H9 (cell line): ENCODE measurements at regions not wholly inside any gene's neighbourhood (a gene's known extent, or its start where the extent isn't known, plus 50 kb on each side); places are given as distances from the start of the nearest gene placed in this dataset.

Source experiments
- DNase-seq: peaks from one replicate; pipeline ENCODE4 v3.0.0-alpha.2; 2017
- H2AFZ ChIP-seq: one replicate; pipeline ENCODE4 v1.6.1; 2013; ENCODE audit warnings: mild to moderate bottlenecking, low read length, control low read depth, moderate library complexity
- H2AK5ac ChIP-seq: 2 replicates; pipeline ENCODE4 v1.6.1; 2013; ENCODE audit warnings: low read length, control low read depth, mixed read lengths; ENCODE audit not compliant: insufficient read length
- H2BK120ac ChIP-seq: one replicate; pipeline ENCODE4 v1.6.1; 2013; ENCODE audit warnings: low read depth, mild to moderate bottlenecking, low read length, control low read depth, inconsistent platforms; ENCODE audit not compliant: poor library complexity, severe bottlenecking
- H2BK12ac ChIP-seq: 2 replicates; pipeline ENCODE4 v1.6.1; 2013; ENCODE audit warnings: low read length, control low read depth, mixed read lengths, low read depth; ENCODE audit not compliant: insufficient read length
- H2BK15ac ChIP-seq: 2 replicates; pipeline ENCODE4 v1.6.1; 2013; ENCODE audit warnings: low read depth, low read length, control low read depth
- H2BK20ac ChIP-seq: one replicate; pipeline ENCODE4 v1.6.1; 2013; ENCODE audit warnings: low read depth, mild to moderate bottlenecking, low read length, control low read depth, inconsistent platforms; ENCODE audit not compliant: poor library complexity, severe bottlenecking
- H2BK5ac ChIP-seq: 2 replicates; pipeline ENCODE4 v1.6.1; 2013; ENCODE audit warnings: low read length, control low read depth, mixed read lengths; ENCODE audit not compliant: insufficient read length
- H3K14ac ChIP-seq: 2 replicates; pipeline ENCODE4 v1.6.1; 2013; ENCODE audit warnings: low read length, control low read depth; ENCODE audit not compliant: insufficient read depth
- H3K18ac ChIP-seq: 2 replicates; pipeline ENCODE4 v1.6.1; 2013; ENCODE audit warnings: low read depth, mild to moderate bottlenecking, mixed read lengths, low read length, control low read depth; ENCODE audit not compliant: insufficient read length
- H3K23ac ChIP-seq: 2 replicates; pipeline ENCODE4 v1.6.1; 2013; ENCODE audit warnings: low read length, control low read depth, mixed read lengths, low read depth; ENCODE audit not compliant: insufficient read length
- H3K23me2 ChIP-seq: 2 replicates; pipeline ENCODE4 v1.6.1; 2013; ENCODE audit warnings: low read depth, mild to moderate bottlenecking, mixed read lengths, low read length, control low read depth; ENCODE audit not compliant: insufficient read length, poor library complexity, severe bottlenecking
- H3K27ac ChIP-seq: 2 replicates; pipeline ENCODE4 v1.5.1; 2013; ENCODE audit warnings: low read length, control low read depth, mixed read lengths, low read depth; ENCODE audit not compliant: insufficient read length
- H3K27me3 ChIP-seq: 2 replicates; pipeline ENCODE4 v1.6.1; 2013; ENCODE audit warnings: low read length, control low read depth, inconsistent platforms; ENCODE audit not compliant: insufficient read depth
- H3K4ac ChIP-seq: 2 replicates; pipeline ENCODE4 v1.6.1; 2013; ENCODE audit warnings: low read depth, mild to moderate bottlenecking, control low read depth, inconsistent platforms, low read length, moderate library complexity
- H3K4me1 ChIP-seq: 2 replicates; pipeline ENCODE4 v1.6.1; 2013; ENCODE audit warnings: low read length, control low read depth, inconsistent platforms; ENCODE audit not compliant: insufficient read depth
- H3K4me2 ChIP-seq: 2 replicates; pipeline ENCODE4 v1.6.1; 2013; ENCODE audit warnings: low read length, control low read depth, mixed read lengths; ENCODE audit not compliant: insufficient read length, insufficient read depth
- H3K56ac ChIP-seq: 2 replicates; pipeline ENCODE4 v1.6.1; 2013; ENCODE audit warnings: low read depth, mild to moderate bottlenecking, mixed read lengths, low read length, control low read depth; ENCODE audit not compliant: insufficient read length
- H3K79me1 ChIP-seq: 2 replicates; pipeline ENCODE4 v1.6.1; 2013; ENCODE audit warnings: low read depth, mild to moderate bottlenecking, moderate library complexity, low read length, control low read depth, inconsistent platforms; ENCODE audit not compliant: insufficient read depth, poor library complexity, severe bottlenecking
- H3K79me2 ChIP-seq: 2 replicates; pipeline ENCODE4 v1.6.1; 2013; ENCODE audit warnings: low read length, control low read depth, inconsistent platforms; ENCODE audit not compliant: insufficient read depth
- H3K9ac ChIP-seq: 2 replicates; pipeline ENCODE4 v1.6.1; 2013; ENCODE audit warnings: low read length, control low read depth, mixed read lengths; ENCODE audit not compliant: insufficient read length; ENCODE audit errors: extremely low read depth
- H3K9me3 ChIP-seq: one replicate; pipeline ENCODE4 v1.6.1; 2013; ENCODE audit warnings: low read depth, low read length, inconsistent platforms; ENCODE audit not compliant: control insufficient read depth
- H3T11ph ChIP-seq: one replicate; pipeline ENCODE4 v1.6.1; 2013; ENCODE audit warnings: mild to moderate bottlenecking, low read length, control low read depth, inconsistent platforms
- H4K20me1 ChIP-seq: one replicate; pipeline ENCODE4 v1.6.1; 2013; ENCODE audit not compliant: control insufficient read depth, insufficient read length, insufficient read depth
- H4K5ac ChIP-seq: 2 replicates; pipeline ENCODE4 v1.6.1; 2013; ENCODE audit warnings: low read depth, mild to moderate bottlenecking, mixed read lengths, low read length, control low read depth; ENCODE audit not compliant: insufficient read length
- H4K8ac ChIP-seq: replicated peaks from 2 replicates; pipeline ENCODE4 v1.6.1; 2013; ENCODE audit warnings: low read length, control low read depth, mixed read lengths, low read depth; ENCODE audit not compliant: insufficient read length
- H4K91ac ChIP-seq: 2 replicates; pipeline ENCODE4 v1.6.1; 2013; ENCODE audit warnings: low read depth, mild to moderate bottlenecking, moderate library complexity, mixed read lengths, low read length, control low read depth; ENCODE audit not compliant: insufficient read length
- H3K27ac Mint-ChIP-seq, 3 experiments: 2 replicates in 2 of 3; 3 replicates in 1 of 3; pipeline ENCODE4 v1.8.0; 2020 to 2021; ENCODE audit warnings: mixed read lengths in 3 of 3, mild to moderate bottlenecking in 1 of 3, moderate library complexity in 1 of 3
- H3K27me3 Mint-ChIP-seq: 2 replicates; pipeline ENCODE4 v1.8.0; 2021; ENCODE audit warnings: low read depth, mild to moderate bottlenecking, moderate library complexity, mixed read lengths
- H3K36me3 Mint-ChIP-seq, 3 experiments: 2 replicates in 2 of 3; 3 replicates in 1 of 3; pipeline ENCODE4 v1.8.0; 2020 to 2021; ENCODE audit warnings: low read depth in 3 of 3, mixed read lengths in 3 of 3; ENCODE audit not compliant: insufficient read depth in 1 of 3
- H3K4me1 Mint-ChIP-seq, 2 experiments: 2 replicates each; pipeline ENCODE4 v1.8.0; 2020; ENCODE audit warnings: mixed read lengths in 2 of 2
- H3K4me3 Mint-ChIP-seq, 2 experiments: 2 replicates in 1 of 2; 3 replicates in 1 of 2; pipeline ENCODE4 v1.8.0; 2020 to 2021; ENCODE audit warnings: mild to moderate bottlenecking in 2 of 2, mixed read lengths in 2 of 2, moderate library complexity in 1 of 2
- H3K9me3 Mint-ChIP-seq, 2 experiments: 2 replicates in 1 of 2; 3 replicates in 1 of 2; pipeline ENCODE4 v1.8.0; 2020; ENCODE audit warnings: mild to moderate bottlenecking in 2 of 2, mixed read lengths in 2 of 2, moderate library complexity in 1 of 2
- WGBS: extraction: QIAGEN DNeasy Blood & Tissue Kit; methylation state at CpG from one replicate; pipeline ENCODE4 v1.1.7; 2013; ENCODE audit warnings: missing lambda C conversion rate, low lambda C conversion rate, mixed read lengths; ENCODE audit not compliant: insufficient read length; ENCODE audit errors: extremely low coverage; 5-methylcytosine and 5-hydroxymethylcytosine counted together
- TF ChIP-seq, protein P1 (sequence below): fragments of 200-600 bp; sonication (generic); conservative IDR thresholded peaks from 3 replicates; pipeline ENCODE4 v1.8.0; 2021; ENCODE audit warnings: antibody characterized with exemption, mild to moderate bottlenecking

DNA sequence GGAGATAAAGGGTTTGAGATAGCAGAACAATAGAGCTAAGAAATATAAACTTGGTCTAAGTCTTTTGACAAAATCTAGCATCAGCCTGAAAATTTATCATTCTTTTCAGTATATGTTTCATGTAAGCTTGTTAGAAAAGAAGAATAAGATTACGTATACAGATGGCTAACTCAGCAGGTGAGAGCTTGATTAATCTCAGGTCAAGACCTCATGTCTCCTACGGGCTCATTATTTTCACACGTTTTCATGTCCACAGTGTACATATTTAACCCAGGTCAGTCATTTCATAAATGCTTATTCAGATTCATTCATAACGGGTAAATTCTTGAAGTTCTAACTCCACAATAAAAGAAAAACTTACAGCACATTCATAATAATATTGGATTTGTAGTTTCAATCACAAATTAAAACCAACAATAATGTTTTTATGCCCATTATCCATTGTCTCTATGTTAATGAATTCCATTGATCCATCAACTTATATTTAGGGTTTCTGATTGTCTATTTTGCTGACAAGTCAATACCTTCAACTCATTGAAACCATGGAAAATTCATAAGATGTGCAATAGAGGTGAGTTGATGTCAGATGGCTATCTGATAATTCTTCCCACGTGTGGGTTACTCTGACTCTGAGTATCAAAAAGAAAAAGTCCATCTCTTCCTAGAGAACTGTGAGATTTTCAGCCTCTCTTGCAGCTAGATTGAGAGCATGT, 102.6 kb downstream of the CASP12 start:
- Histone ChIP-seq H2BK12ac (no peak overlapping the region), H3K27ac (no peak overlapping the region), H4K8ac (no peak overlapping the region), H2AFZ (no peak overlapping the region), H4K5ac (no peak overlapping the region), H3K14ac (no peak overlapping the region), H3K4ac (no peak overlapping the region), H3K79me2 (no peaks in the 10 kb centered on the region), H3K9me3 (no peaks in the 10 kb centered on the region), H3K79me1 (no peaks in the 10 kb centered on the region), H2BK120ac (no peak overlapping the region), H2BK15ac (no peak overlapping the region), H3K4me1 (no peaks in the 10 kb centered on the region), H3K23me2 (no peaks in the 10 kb centered on the region), H3K23ac (no peak overlapping the region), H2AK5ac (no peak overlapping the region), H3K27me3 (no peaks in the 10 kb centered on the region), H2BK20ac (no peak overlapping the region), H4K20me1 (no peaks in the 10 kb centered on the region), H3K18ac (no peak overlapping the region), H3T11ph (no peak overlapping the region), H3K56ac (no peak overlapping the region), H3K4me2 (no peak overlapping the region), H2BK5ac (no peak overlapping the region), H4K91ac (no peak overlapping the region), H3K9ac (no peak overlapping the region)
- Mint-ChIP-seq H3K4me3 (no peak overlapping the region), H3K27ac (no peak overlapping the region), H3K4me1 (no peaks in the 10 kb centered on the region), H3K36me3 (peaks cover 4 to 12% (median 10%) of the 10 kb centered on the region in 3 experiments), H3K27me3 (no peaks in the 10 kb centered on the region), H3K9me3 (peaks cover 7 to 8% of the 10 kb centered on the region in 2 experiments; a peak in 4 of 5 replicates)
- DNase-seq = no peak
- TF ChIP-seq, protein P1, sequence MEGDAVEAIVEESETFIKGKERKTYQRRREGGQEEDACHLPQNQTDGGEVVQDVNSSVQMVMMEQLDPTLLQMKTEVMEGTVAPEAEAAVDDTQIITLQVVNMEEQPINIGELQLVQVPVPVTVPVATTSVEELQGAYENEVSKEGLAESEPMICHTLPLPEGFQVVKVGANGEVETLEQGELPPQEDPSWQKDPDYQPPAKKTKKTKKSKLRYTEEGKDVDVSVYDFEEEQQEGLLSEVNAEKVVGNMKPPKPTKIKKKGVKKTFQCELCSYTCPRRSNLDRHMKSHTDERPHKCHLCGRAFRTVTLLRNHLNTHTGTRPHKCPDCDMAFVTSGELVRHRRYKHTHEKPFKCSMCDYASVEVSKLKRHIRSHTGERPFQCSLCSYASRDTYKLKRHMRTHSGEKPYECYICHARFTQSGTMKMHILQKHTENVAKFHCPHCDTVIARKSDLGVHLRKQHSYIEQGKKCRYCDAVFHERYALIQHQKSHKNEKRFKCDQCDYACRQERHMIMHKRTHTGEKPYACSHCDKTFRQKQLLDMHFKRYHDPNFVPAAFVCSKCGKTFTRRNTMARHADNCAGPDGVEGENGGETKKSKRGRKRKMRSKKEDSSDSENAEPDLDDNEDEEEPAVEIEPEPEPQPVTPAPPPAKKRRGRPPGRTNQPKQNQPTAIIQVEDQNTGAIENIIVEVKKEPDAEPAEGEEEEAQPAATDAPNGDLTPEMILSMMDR = no peak
- WGBS = no CpG with 5 or more reads among the region's 5 CpGs
